ENCODE measurements at regions not wholly inside any gene's neighbourhood (a gene's known extent, or its start where the extent isn't known, plus 50 kb on each side); places are given as distances from the start of the nearest gene placed in this dataset.

DNA sequence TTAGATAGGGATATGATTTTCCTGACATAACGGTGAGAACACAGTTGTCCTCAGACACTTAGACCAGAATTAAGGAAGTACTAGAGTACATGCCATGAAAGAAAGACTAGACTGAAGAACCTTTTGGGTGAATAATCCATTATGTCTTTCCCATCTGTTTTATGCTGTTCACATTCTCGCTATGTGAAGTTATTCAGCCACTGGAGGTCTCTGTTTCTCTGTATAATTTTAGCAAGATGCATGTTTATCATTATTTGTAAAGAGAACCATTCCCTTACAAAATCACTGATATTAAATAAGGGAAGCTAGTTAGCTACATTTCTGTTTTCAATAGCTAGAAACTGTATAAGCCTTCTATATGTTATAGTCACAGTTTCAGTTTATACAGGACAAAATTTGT is 391.9 kb downstream of the CD109 start:
- peaks cover 16% of the 10 kb centered on the region for H3K4me1 Mint-ChIP-seq (ENCODE audit: low read depth)
- no peak for DNase-seq (ENCODE audit: low spot score)
- peaks cover 10% of the 10 kb centered on the region for H3K9me3 Mint-ChIP-seq (ENCODE audit: low read depth)
- no peak overlapping the region for H3K4me3 Mint-ChIP-seq (ENCODE audit: unreplicated experiment)
- no peaks in the 10 kb centered on the region for H3K27me3 Mint-ChIP-seq (ENCODE audit: low read depth)
- peaks cover 3% of the 10 kb centered on the region for H3K36me3 Mint-ChIP-seq (ENCODE audit: low read depth)
- TF ChIP-seq, protein P1, sequence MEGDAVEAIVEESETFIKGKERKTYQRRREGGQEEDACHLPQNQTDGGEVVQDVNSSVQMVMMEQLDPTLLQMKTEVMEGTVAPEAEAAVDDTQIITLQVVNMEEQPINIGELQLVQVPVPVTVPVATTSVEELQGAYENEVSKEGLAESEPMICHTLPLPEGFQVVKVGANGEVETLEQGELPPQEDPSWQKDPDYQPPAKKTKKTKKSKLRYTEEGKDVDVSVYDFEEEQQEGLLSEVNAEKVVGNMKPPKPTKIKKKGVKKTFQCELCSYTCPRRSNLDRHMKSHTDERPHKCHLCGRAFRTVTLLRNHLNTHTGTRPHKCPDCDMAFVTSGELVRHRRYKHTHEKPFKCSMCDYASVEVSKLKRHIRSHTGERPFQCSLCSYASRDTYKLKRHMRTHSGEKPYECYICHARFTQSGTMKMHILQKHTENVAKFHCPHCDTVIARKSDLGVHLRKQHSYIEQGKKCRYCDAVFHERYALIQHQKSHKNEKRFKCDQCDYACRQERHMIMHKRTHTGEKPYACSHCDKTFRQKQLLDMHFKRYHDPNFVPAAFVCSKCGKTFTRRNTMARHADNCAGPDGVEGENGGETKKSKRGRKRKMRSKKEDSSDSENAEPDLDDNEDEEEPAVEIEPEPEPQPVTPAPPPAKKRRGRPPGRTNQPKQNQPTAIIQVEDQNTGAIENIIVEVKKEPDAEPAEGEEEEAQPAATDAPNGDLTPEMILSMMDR (IDR thresholded peaks at IDR 0.05), result peak; percentile 81
- no peak overlapping the region for H3K27ac Mint-ChIP-seq (ENCODE audit: unreplicated experiment)

DNA sequence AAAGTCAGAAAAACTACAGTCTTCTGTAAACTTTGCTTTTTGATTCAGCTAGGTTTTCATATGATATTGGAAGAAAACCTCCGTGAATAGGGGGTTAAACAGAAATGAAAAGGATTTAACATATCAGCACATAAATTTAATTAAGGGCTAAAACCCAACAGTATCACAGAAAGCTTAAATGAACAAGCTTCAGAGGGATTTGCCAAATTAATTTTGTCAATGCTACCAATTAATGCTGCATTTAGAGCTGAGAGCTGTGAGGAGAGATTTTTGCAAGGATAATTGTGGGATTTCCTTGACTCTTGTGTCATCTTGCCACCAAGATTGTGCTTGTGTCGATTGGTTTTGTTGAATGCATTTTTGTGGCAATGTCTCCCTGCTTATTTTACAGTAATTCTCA is 379.9 kb downstream of the CD109 start:
- Mint-ChIP-seq H3K27me3 (ENCODE audit: low read depth) (peaks cover 5% of the 10 kb centered on the region), H3K9me3 (ENCODE audit: low read depth) (no peaks in the 10 kb centered on the region), H3K27ac (ENCODE audit: unreplicated experiment) (no peak overlapping the region), H3K4me3 (ENCODE audit: unreplicated experiment) (no peak overlapping the region), H3K36me3 (ENCODE audit: low read depth) (no peaks in the 10 kb centered on the region), H3K4me1 (ENCODE audit: low read depth) (peaks cover 3% of the 10 kb centered on the region)
- TF ChIP-seq, protein P1 (IDR thresholded peaks at IDR 0.05), result no peak
- DNase-seq (ENCODE audit: low spot score), result no peak

DNA sequence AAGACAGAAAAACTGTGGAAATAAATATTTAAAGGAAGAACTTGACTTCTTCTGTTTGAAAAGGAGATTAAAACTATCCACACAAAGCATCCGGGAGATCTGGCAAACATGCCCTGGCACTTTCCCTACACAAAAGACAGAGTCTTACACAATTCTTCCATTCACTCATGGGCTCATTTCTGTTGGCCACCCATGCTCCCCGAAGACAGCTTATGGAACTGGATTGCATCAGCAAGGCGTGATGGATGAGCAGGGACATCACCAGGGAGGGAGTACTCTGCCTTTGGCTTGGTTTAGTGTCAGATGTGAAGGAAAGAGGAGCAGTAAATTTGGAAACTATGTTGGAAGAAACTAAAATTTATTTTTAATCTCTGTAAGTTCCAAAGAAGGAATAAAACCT is 379.3 kb downstream of the CD109 start:
- H3K36me3 Mint-ChIP-seq (ENCODE audit: low read depth), result no peaks in the 10 kb centered on the region
- DNase-seq (ENCODE audit: low spot score), result no peak
- H3K27ac Mint-ChIP-seq (ENCODE audit: unreplicated experiment), result no peak overlapping the region
- H3K27me3 Mint-ChIP-seq (ENCODE audit: low read depth), result peaks cover 5% of the 10 kb centered on the region
- no peak overlapping the region for H3K4me3 Mint-ChIP-seq (ENCODE audit: unreplicated experiment)
- no peaks in the 10 kb centered on the region for H3K9me3 Mint-ChIP-seq (ENCODE audit: low read depth)
- peaks cover 3% of the 10 kb centered on the region for H3K4me1 Mint-ChIP-seq (ENCODE audit: low read depth)
- TF ChIP-seq, protein P1 (IDR thresholded peaks at IDR 0.05), result no peak

DNA sequence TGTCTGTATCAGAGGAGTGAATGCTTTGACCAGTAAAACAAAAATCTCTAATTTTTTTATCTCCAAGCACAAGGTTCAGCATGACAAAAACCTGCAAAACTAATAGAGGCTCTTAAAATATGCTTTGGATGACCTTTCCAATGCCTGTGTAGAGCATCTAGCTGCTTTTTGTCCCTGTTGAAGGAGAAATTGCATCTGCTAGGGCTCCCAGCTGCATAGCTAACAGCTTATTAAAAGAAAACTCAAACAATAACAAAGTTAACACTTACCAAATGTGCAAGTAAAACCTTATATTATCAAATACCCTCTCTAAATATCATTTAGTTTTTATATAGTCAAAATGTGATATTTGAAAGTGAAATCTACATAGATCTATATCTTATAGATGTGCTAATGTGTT is 378.6 kb downstream of the CD109 start:
- H3K27me3 Mint-ChIP-seq (ENCODE audit: low read depth), result peaks cover 5% of the 10 kb centered on the region
- H3K4me3 Mint-ChIP-seq (ENCODE audit: unreplicated experiment), result no peak overlapping the region
- H3K27ac Mint-ChIP-seq (ENCODE audit: unreplicated experiment), result no peak overlapping the region

DNA sequence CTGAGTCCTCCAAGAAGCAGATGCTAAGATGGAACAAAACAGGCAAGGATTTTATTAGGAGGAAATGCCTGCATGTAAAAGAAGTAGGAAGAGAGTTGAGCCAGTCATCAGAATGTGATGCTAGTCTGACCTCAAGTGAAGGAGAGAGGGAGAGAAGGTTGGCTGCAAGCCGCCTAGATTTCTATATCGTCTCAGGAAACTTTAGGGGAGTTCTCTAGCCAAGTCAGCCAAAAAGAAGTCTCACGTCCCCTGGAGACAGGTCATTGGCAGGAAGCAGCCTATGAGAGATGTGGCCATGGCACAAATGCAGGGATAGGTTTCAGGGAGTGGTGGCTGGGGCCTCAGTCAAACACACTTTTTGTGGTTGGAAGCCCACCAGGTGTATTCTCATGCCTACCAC is 378.0 kb downstream of the CD109 start:
- Mint-ChIP-seq H3K36me3 (ENCODE audit: low read depth) (no peaks in the 10 kb centered on the region), H3K4me1 (ENCODE audit: low read depth) (peaks cover 15% of the 10 kb centered on the region), H3K4me3 (ENCODE audit: unreplicated experiment) (no peak overlapping the region), H3K27me3 (ENCODE audit: low read depth) (peaks cover 5% of the 10 kb centered on the region), H3K9me3 (ENCODE audit: low read depth) (no peaks in the 10 kb centered on the region), H3K27ac (ENCODE audit: unreplicated experiment) (no peak overlapping the region)
- no peak for DNase-seq (ENCODE audit: low spot score)
- TF ChIP-seq, protein P1 (IDR thresholded peaks at IDR 0.05), result no peak

More for the DNA sequence above, 378.6 kb downstream of the CD109 start:
- Mint-ChIP-seq H3K36me3 (ENCODE audit: low read depth) (no peaks in the 10 kb centered on the region), H3K9me3 (ENCODE audit: low read depth) (no peaks in the 10 kb centered on the region), H3K4me1 (ENCODE audit: low read depth) (peaks cover 9% of the 10 kb centered on the region)
- TF ChIP-seq, protein P1 (IDR thresholded peaks at IDR 0.05), result no peak
- no peak for DNase-seq (ENCODE audit: low spot score)

Measured in chondrocyte (in vitro differentiated cells).